ENCODE measurements at regions not wholly inside any gene's neighbourhood (a gene's known extent, or its start where the extent isn't known, plus 50 kb on each side); places are given as distances from the start of the nearest gene placed in this dataset.

DNA sequence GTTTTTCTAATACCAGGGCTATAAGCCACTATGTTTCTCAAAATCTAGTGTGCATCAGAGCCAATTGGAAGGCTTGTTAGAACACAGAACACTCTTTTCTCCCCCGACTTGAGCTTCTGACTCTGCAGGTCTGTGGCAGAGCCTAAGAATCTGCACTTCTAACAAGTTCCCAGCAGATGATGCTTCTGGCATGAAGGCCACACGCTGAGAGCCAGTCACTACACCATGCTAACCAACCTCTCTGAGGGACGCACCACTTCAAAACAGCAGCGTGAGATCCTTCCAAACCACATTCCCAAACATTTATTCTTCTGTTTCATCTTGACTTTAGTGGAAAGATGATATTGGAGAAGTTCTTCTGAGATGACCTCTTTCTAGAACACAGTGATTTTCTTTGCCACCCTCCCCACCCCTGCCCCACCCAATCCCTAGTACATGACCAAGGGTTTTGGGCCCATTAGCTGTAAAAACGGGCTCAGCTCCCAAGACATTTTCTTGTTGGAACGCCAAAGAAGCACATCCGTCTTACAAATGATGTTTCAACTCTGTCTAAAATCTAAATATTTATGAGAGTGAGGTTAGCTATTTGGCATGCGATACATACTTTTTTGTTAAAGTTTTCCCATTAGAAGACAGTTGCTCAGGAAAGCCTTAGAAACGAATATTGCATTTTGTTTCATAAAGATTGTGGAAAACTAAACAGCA is 391.9 kb downstream of the TMEM182 start:
- DNase-seq: no peak
- Histone ChIP-seq H3K4me1 (no peaks in the 10 kb centered on the region), H3K27ac (no peak overlapping the region), H3K36me3 (no peaks in the 10 kb centered on the region), H3K4me3 (no peak overlapping the region), H3K9me3 (no peaks in the 10 kb centered on the region), H3K27me3 (peaks cover 0 to 22% (median 0%) of the 10 kb centered on the region in 7 donors)
- intact Hi-C loops (cut with DNase I): no loop called here
- no peak for ATAC-seq
- WGBS, 2 donors: 77 to 78% methylated on average over 9 of the region's 9 CpGs
- TF ChIP-seq, protein P1, sequence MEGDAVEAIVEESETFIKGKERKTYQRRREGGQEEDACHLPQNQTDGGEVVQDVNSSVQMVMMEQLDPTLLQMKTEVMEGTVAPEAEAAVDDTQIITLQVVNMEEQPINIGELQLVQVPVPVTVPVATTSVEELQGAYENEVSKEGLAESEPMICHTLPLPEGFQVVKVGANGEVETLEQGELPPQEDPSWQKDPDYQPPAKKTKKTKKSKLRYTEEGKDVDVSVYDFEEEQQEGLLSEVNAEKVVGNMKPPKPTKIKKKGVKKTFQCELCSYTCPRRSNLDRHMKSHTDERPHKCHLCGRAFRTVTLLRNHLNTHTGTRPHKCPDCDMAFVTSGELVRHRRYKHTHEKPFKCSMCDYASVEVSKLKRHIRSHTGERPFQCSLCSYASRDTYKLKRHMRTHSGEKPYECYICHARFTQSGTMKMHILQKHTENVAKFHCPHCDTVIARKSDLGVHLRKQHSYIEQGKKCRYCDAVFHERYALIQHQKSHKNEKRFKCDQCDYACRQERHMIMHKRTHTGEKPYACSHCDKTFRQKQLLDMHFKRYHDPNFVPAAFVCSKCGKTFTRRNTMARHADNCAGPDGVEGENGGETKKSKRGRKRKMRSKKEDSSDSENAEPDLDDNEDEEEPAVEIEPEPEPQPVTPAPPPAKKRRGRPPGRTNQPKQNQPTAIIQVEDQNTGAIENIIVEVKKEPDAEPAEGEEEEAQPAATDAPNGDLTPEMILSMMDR (IDR thresholded peaks at IDR 0.05): no peak

DNA sequence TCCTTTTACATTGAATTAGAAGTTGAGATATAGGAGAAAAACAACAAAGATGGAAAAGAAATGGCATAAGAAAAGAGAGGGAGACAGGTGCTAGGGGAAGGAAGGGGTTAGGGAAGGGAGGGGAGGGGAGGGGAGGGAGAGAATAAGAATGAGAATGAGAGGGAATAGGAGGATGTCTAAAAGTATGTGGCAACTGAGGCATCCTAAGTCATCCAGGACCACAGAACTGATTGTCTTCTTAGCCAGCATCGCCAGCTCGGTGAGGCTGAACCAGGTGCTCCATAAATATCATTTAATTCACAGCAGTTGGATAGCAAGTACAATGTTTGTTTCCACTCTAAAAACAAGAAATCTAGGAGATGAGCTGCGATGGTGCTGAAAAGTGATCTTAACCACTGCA is 393.5 kb downstream of the TMEM182 start:
- no peaks in the 10 kb centered on the region for H3K9me3 ChIP-seq
- no peak overlapping the region for H3K4me3 ChIP-seq
- DNase-seq (no peak), ATAC-seq (no peak)
- H3K36me3 ChIP-seq: no peaks in the 10 kb centered on the region
- intact Hi-C loops (cut with DNase I): no loop called here
- no peaks in the 10 kb centered on the region for H3K4me1 ChIP-seq
- peaks cover 0 to 38% (median 0%) of the 10 kb centered on the region in 7 donors for H3K27me3 ChIP-seq
- WGBS, 2 donors: 91 to 94% methylated on average over 3 of the region's 3 CpGs
- TF ChIP-seq, protein P1 (IDR thresholded peaks at IDR 0.05): no peak
- H3K27ac ChIP-seq: no peak overlapping the region

DNA sequence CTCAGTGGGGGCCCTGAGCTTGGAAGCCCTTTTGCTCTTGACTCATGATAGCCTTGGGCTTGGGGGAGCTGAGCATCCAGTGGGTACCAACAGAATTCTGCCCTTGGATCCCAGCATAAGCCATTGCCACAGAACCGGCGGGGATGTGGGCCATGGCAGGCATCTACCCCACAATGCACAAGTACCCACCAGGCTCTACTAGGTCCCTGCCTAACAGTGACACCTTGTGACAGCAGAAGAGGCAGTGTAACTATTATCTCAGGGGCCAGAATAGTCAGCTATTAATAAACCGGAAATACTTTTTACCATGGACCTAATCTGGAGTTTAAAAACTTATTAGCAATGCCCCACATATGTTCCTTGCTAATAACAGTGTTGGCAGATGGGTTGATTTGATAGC is 397.2 kb downstream of the TMEM182 start:
- intact Hi-C loops (cut with DNase I): no loop called here
- H3K4me3 ChIP-seq: no peak overlapping the region
- no peak overlapping the region for H3K27ac ChIP-seq
- 42 to 50% methylated on average over 3 of the region's 3 CpGs for WGBS, 2 donors
- H3K27me3 ChIP-seq: peaks cover 0 to 33% (median 0%) of the 10 kb centered on the region in 7 donors
- ATAC-seq (no peak), DNase-seq (no peak)
- no peaks in the 10 kb centered on the region for H3K9me3 ChIP-seq
- H3K4me1 ChIP-seq: no peaks in the 10 kb centered on the region
- TF ChIP-seq, protein P1 (IDR thresholded peaks at IDR 0.05): no peak
- H3K36me3 ChIP-seq: no peaks in the 10 kb centered on the region

DNA sequence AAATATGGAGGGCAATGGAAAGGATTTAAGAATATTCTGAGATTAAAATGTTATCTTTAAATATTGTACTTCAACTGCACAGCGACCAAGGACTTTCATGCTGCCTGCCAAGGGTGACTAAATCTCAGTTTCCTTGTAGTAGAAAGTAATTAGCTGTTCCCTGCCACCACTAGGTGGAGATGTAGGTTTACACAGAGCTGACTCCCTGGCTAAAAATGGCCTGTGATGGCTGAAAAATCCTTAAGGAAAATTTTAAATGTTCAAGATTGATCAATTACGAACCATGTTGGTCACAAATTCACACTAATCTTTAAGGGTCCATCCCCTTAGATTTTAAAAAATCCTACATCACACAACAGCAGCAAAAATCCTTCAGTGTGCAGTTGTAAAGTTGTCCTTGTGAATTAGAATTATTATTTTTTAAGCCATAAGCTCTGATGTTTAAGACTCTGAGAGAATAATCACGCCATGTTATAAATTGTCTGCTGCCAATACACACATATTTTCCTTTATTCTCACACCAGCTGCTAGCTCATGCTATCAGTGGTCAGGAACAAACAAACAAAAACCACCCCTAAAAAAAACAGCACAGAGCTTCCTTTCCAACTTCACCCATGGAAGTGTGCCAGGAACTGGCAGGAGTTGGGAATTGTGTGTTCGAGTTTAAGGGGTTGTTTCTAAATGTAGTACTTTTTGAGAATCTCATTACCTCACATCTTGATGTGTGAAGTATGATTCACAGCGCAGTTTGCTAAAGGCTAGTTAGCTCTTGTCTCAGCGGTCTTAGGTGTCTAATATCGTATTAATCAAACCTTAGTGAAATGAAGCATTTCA is 399.8 kb downstream of the TMEM182 start:
- Histone ChIP-seq H3K36me3 (no peaks in the 10 kb centered on the region), H3K9me3 (no peaks in the 10 kb centered on the region), H3K27ac (no peak overlapping the region), H3K4me3 (no peak overlapping the region), H3K27me3 (peaks cover 0 to 29% (median 0%) of the 10 kb centered on the region in 7 donors), H3K4me1 (no peaks in the 10 kb centered on the region)
- TF ChIP-seq, protein P1 (IDR thresholded peaks at IDR 0.05): peak; percentile 40 to 74 (median 60)
- 38 to 45% methylated on average over 7 of the region's 7 CpGs for WGBS, 2 donors
- ATAC-seq (peak in 3 of 8 donors; percentile 33 to 62 (median 60)), DNase-seq (peak in 1 of 2 donors; percentile 33)
- intact Hi-C loops (cut with DNase I): loop anchor here in 1 of 10 donors (10.0 kb wide), 1 partner anchor 1783 kb away; no protein-coding TSS in a partner anchor
